ENCODE measurements at regions not wholly inside any gene's neighbourhood (a gene's known extent, or its start where the extent isn't known, plus 50 kb on each side); places are given as distances from the start of the nearest gene placed in this dataset.

DNA sequence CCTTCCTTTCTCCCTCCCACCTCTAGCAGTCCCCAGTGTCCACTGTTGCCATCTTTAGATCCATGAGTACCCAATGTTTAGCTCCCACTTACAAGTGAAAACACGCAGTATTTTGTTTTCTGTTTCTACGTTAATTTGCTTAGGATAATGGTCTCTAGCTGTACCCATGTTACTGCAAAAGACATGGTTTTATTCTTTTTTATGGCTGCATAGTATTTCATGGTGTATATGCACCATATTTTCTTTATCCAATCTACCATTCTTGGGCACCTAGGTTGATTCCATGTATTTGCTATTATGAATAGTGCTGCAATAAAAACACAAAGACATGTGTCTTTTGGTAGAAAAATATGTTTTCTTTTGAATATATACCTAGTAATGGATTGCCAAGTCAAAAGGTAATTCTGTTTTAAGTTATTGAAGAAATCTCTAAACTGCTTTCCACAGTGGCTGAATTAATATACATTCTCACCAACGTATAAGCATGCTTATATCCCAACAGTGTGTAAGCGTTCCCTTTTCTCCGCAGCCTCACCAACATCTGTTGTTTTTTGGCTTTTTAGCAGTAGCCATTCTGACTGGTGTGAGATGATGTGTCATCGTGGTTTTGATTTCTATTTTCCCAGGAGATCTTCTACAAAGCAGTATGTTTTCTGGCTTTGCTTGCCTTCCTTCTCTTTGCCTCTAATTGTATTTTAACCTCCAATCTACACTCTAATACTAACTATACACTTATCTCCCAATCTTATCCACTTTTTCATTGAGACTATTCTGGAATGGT lies 179.5 kb upstream of the PHF14 start:
- no peak overlapping the region for H3K27ac ChIP-seq (ENCODE audit: insufficient read length, low read depth, low read length)
- no peaks in the 10 kb centered on the region for H3K79me2 ChIP-seq (ENCODE audit: insufficient read depth, low read length)
- H3T11ph ChIP-seq (ENCODE audit: low read length) = no peak overlapping the region
- no peaks in the 10 kb centered on the region for H3K79me1 ChIP-seq (ENCODE audit: insufficient read depth, low read depth, low read length, poor library complexity, severe bottlenecking)
- H4K8ac ChIP-seq (replicated peaks; ENCODE audit: insufficient read length, low read depth, low read length) = no peak overlapping the region
- no peak overlapping the region for H2AK5ac ChIP-seq (ENCODE audit: insufficient read length, low read length)
- no peak overlapping the region for H3K56ac ChIP-seq (ENCODE audit: insufficient read length, low read depth, low read length)
- H3K4ac ChIP-seq (ENCODE audit: low read depth, low read length) = no peak overlapping the region
- no peaks in the 10 kb centered on the region for H3K27me3 Mint-ChIP-seq (ENCODE audit: low read depth)
- H3K9me3 ChIP-seq (ENCODE audit: control insufficient read depth, low read depth, low read length) = peaks cover 6% of the 10 kb centered on the region
- H3K14ac ChIP-seq (ENCODE audit: insufficient read depth, low read length) = no peak overlapping the region
- no peaks in the 10 kb centered on the region for H3K23me2 ChIP-seq (ENCODE audit: insufficient read length, low read depth, low read length, poor library complexity, severe bottlenecking)
- no peak overlapping the region for H4K91ac ChIP-seq (ENCODE audit: insufficient read length, low read depth, low read length)
- no peak overlapping the region for H3K4me3 Mint-ChIP-seq
- no peaks in the 10 kb centered on the region for H3K36me3 Mint-ChIP-seq (ENCODE audit: insufficient read depth in 1 of 3, low read depth in 3 of 3)
- H3K4me1 Mint-ChIP-seq = peaks cover 4 to 8% of the 10 kb centered on the region in 2 experiments; a peak in 3 of 4 replicates
- no peak overlapping the region for H2BK20ac ChIP-seq (ENCODE audit: low read depth, low read length, poor library complexity, severe bottlenecking)
- no peak overlapping the region for H4K5ac ChIP-seq (ENCODE audit: insufficient read length, low read depth, low read length)
- H3K9ac ChIP-seq (ENCODE audit: extremely low read depth, insufficient read length, low read length) = no peak overlapping the region
- H3K9me3 Mint-ChIP-seq = peaks cover 0 to 4% of the 10 kb centered on the region in 2 experiments; a peak in 4 of 5 replicates
- H2BK120ac ChIP-seq (ENCODE audit: low read depth, low read length, poor library complexity, severe bottlenecking) = no peak overlapping the region
- H3K4me2 ChIP-seq (ENCODE audit: insufficient read depth, insufficient read length, low read length) = no peak overlapping the region
- no peak overlapping the region for H2AFZ ChIP-seq (ENCODE audit: low read length)
- no CpG with 5 or more reads among the region's 6 CpGs for WGBS (ENCODE audit: extremely low coverage, insufficient read length, low lambda C conversion rate)
- H3K27ac Mint-ChIP-seq = no peak overlapping the region
- no peak overlapping the region for H3K23ac ChIP-seq (ENCODE audit: insufficient read length, low read depth, low read length)
- H2BK5ac ChIP-seq (ENCODE audit: insufficient read length, low read length) = no peak overlapping the region
- H3K4me1 ChIP-seq (ENCODE audit: insufficient read depth, low read length) = no peaks in the 10 kb centered on the region
- H2BK15ac ChIP-seq (ENCODE audit: low read depth, low read length) = no peak overlapping the region
- H4K20me1 ChIP-seq (ENCODE audit: control insufficient read depth, insufficient read depth, insufficient read length) = no peaks in the 10 kb centered on the region
- H3K18ac ChIP-seq (ENCODE audit: insufficient read length, low read depth, low read length) = no peak overlapping the region
- no peaks in the 10 kb centered on the region for H3K27me3 ChIP-seq (ENCODE audit: insufficient read depth, low read length)
- no peak overlapping the region for H2BK12ac ChIP-seq (ENCODE audit: insufficient read length, low read depth, low read length)
- TF ChIP-seq, protein P1, sequence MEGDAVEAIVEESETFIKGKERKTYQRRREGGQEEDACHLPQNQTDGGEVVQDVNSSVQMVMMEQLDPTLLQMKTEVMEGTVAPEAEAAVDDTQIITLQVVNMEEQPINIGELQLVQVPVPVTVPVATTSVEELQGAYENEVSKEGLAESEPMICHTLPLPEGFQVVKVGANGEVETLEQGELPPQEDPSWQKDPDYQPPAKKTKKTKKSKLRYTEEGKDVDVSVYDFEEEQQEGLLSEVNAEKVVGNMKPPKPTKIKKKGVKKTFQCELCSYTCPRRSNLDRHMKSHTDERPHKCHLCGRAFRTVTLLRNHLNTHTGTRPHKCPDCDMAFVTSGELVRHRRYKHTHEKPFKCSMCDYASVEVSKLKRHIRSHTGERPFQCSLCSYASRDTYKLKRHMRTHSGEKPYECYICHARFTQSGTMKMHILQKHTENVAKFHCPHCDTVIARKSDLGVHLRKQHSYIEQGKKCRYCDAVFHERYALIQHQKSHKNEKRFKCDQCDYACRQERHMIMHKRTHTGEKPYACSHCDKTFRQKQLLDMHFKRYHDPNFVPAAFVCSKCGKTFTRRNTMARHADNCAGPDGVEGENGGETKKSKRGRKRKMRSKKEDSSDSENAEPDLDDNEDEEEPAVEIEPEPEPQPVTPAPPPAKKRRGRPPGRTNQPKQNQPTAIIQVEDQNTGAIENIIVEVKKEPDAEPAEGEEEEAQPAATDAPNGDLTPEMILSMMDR (conservative IDR thresholded peaks at IDR 0.05) = no peak
- no peak for DNase-seq

All from H9 (cell line).